HG02763 (cell line): ENCODE measurements at regions not wholly inside any gene's neighbourhood (a gene's known extent, or its start where the extent isn't known, plus 50 kb on each side); places are given as distances from the start of the nearest gene placed in this dataset.
"Not testable (repeated sequence)": the region's sequence is repeated elsewhere in the genome, so short reads cannot be mapped to it uniquely, and the experiment has no call there.

ENCODE experiments used
- ATAC-seq: cut with Tn5 transposase; IDR thresholded peaks from one replicate; pipeline ENCODE4 v1.9.1; 2021; ENCODE audit warnings: mild to moderate bottlenecking, moderate library complexity; ENCODE audit not compliant: unreplicated experiment

DNA sequence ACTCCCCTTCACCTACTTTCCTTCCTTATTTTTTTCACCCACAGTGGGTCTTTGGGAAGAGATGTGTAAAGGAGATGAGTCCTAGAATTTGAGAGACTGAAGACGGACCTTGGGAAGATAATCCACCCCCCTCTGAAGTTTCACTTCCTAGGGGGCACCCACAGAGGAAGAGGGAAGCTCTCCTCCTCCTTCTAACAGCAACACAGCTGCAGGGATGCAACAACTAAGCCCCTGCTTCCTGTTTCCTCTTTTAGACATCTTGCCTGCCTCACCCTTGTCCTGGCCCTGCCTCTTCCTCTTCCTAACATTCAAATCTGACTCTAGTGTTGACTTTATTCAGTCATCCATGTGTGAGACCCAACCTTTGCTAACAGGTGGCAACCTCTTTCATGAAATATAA is 424.6 kb downstream of the BUD13 start:
- no peak for ATAC-seq

DNA sequence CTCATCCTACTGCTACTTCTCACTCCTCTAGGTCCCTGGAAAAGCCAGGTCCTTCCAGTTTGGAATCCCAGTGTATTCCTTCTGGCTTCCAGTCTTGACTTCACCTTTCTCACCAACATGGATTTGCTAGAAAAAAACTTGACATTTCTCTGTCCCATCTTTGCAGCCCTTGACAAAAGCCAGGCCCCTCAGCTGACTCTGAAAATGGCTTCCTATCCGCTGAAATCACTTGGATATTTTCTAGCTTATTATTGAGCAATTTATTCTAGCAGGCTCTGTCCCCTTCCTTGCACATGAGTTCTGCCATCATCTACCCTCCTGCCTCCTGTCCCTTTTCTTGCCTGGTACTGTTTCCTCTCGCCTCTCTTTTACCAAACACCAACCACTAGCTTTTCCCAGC is 427.2 kb downstream of the BUD13 start:
- ATAC-seq: no peak

DNA sequence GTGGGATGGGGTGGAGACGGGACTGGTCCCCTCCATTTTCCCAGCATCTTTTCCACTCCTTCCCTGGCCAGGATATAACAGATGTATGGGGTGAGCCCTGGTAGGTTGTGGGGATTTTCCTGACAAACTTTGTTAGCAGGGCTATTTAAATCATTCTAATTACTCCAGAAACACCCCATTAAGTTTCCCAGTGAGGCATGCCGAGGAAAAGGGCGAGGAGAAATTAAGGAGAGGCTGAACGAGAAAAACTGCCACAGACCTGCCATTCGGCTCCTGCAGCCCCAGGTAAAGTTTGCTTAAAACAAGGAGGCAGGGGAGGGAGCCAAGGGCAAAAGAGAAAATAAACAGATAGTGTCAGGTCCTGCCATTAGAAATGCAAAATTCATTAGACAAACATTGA is 428.2 kb downstream of the BUD13 start:
- ATAC-seq: no peak

DNA sequence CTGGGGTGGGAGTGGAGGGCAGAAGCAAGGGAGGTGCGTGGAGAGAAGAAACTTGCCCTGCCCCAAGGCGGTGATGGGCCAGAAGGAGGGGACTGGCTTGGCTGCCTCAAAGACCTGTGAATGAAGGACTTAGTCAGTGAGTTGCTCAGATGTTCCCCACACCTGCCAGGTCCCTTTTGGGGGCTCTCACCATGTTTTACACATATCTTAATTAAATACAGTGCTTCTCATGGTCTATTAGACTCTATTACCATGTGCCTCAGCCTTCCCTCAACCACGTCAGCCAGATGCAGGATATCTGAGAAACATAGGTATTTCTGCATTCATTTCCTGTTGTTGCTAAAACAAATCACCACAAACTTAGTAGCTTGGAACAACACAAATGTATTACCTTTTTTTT is 429.5 kb downstream of the BUD13 start:
- no peak for ATAC-seq

DNA sequence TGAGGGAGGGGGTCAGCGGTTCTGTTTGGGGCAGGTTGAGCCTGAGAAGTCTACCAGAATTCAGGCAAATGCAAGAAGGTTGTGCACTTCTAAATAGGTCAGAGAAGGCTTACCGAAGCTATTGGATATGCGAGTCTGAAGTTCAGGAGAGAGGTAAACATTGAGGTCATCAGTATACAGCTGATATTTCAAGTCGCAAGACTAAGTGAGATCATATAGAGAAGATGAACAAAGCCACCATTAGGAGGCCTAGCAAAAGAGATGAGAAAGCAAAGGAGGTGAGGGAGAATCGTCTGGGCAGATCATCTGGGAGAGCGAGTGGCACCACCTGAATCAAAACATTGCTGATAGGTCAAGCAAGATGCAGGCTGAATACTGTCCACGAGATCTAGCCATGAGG is 430.6 kb downstream of the BUD13 start:
- ATAC-seq: no peak

DNA sequence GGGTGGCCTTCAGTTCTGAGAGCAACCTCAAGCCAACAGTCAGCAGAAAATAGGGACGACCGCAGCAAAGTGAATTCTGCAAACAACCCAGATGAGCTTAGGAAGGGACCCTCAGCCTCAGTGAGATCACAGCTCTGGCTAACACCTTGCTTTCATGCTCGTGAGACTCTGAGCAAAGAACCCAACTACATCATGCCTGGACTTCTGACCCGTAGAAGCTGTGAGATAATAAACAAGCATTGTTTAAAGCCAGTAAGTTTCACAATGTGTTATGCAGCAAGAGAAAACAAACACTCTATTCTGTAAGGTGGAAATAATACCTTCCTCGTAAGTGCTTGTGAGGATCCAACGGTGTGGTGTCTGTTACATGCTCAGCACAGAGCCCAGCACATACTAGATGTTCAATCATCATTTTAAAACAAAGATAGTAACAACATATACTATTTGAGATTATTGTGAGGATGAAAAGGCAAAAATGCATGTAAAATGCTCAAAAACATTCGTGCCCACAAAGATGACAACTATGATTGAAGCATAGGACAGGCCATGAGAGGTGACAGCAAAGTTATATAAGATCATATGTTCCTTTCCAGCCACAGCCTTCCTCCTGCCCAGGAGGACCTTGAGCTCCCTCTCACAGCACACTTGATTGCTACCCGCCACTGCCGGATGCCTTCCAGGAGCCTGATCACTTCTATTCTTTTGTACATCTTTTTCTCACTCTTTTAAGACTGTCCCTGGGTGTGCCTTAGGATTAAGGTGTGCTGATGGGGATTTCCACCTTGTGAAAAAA is 433.3 kb downstream of the BUD13 start:
- ATAC-seq: no peak

DNA sequence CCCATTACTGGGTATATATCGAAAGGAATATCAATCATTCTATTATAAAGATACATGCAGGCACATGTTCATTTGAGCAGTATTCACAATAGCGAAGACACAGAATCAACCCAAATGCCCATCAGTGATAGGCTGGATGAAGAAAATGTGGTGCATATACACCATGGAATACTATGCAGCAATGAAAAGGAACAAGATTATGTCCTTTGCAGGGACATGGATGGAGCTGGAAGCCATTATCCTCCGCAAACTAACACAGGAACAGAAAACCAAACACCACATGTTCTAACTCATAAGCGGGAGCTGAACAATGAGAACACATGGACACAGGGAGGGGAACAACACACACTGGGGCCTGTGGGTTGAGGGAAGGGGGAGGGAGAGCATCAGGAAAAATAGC is 434.3 kb downstream of the BUD13 start:
- not testable (repeated sequence) for ATAC-seq

DNA sequence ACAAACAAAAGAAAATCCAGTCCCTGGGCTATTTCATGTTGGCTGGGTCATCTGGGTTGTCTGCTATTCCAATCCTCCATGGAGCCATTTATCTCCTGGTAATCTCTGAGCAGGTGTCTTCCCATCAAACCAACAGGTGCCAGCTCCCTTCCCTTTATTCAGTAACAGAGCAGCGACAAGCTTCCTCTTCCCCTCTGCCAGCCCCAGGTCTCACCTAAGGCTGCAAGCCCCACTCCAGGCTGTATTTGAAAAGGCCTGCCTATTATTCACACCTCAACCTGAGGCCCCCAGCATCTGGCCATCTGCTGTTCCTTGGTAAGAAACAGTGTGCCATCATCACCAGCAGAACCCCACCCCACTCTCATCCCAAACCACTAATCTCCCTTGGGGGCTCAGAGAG is 436.2 kb downstream of the BUD13 start:
- ATAC-seq: no peak

DNA sequence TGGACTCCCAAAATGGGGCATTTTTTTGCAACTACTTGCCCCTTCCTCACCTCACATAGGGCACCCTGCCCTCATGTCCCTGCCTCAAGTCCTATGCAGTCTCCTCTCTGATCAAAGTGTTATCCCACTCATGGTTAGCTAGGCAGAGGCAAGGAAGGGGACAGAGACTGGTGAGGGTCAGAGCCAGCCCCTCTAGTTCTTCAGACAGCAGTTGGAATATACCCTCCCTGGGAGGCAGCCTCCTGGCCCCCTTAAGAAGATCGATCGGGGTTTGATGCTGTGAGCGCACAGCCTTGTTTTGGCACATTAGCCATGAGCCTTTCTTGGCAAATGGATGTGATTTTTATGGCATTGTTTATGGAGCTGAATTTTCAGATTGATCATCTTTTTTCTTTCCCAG is 436.9 kb downstream of the BUD13 start:
- no peak for ATAC-seq

DNA sequence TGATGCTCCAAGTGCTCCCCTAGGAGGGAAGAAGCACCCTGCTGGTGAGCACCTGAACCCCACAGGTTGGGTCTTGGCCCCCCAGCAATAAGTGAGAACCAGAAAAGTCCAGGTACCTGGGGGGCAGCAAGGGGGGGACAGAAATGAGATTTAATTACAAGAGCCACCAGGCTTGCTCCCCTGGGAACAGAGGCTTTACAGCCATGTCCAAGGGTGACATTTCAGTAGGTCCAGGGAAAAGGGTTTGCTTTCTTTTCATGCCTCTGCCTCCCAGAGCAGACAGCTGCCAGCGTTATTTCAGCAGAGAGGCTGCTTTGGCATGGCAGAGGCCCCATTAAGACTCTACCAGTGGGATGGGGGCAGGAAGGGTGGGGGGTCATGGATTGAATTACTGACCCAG is 437.7 kb downstream of the BUD13 start:
- ATAC-seq: no peak

DNA sequence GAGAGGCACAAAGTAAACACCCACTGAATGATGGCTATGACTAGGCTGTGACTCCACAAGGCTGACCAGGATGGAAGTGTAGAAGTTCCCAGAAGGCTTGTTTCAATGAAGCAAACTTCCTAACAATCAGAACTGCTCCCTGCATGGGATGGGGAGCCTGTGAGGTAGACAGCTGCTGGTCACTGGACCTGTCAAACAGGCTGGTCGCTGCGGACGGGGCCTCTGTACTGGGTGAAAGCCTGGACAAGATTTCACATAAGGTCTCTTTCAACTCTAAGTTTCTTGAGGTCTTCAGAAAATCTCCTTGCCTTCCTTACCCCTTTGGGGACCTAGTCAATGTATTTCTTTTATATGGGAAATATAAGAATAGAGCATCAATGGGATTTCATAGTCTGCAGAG is 438.2 kb downstream of the BUD13 start:
- no peak for ATAC-seq

DNA sequence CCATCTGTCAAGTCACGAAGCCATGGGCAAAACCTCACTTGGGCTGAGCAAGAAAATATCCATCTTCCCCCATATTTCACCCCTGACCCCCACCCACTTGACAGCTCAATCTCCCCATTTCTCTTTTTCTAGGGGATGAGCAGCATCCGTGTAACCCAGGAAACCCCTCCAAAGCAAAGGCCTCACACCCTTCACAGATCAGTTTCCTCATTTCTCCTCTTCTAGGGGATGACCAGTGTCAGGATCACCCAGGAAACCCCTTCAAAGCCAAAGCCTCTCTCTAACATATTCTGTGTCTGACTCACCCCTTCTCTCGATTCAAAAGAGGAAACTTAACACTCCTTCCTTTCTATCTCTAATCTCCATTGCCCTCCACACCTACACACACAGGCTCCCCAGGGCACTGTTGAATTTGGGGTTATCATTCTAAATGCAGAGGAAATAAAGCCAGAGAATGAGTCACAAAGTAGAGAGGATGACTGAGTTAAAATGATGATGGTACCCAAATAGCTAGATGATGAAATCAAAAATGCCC is 439.7 kb downstream of the BUD13 start:
- ATAC-seq: no peak

DNA sequence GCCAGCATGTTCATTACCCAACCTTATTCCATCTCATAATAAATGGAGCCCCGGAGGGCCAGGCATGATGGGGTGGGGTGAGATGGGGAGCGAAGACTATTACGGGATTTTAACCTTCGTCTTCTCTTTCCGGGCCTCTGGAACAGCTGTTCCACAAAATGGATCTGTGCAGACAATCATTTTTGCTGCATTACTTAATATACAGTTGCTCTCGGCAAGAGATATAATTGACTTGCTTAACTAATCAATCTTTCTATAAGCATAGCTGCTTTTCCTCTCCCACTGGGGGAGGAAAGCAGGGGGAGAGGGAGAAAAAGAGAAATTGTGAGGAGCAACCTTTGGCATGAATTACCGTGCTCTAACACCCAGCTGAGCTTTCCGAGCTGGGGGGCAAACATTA is 440.4 kb downstream of the BUD13 start:
- ATAC-seq: no peak

DNA sequence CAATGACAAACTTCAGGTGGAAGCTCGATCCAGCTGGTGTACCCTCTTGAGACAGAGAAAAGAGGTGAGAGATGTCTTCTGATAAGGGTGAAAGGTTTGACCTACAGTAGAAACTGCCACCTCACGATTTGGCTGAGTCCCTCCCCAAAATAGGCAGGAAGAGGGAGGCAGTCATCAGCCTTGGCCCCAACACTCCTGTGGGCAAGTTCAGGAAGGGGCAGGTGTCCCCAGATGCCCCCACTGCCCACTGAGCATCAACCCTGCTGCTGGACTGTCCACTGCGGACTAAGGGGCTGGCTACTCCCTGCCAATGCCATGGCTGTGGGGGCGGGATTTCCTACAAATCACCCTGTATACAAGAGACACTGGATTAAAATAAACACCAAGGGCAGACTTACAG is 441.4 kb downstream of the BUD13 start:
- ATAC-seq: no peak

DNA sequence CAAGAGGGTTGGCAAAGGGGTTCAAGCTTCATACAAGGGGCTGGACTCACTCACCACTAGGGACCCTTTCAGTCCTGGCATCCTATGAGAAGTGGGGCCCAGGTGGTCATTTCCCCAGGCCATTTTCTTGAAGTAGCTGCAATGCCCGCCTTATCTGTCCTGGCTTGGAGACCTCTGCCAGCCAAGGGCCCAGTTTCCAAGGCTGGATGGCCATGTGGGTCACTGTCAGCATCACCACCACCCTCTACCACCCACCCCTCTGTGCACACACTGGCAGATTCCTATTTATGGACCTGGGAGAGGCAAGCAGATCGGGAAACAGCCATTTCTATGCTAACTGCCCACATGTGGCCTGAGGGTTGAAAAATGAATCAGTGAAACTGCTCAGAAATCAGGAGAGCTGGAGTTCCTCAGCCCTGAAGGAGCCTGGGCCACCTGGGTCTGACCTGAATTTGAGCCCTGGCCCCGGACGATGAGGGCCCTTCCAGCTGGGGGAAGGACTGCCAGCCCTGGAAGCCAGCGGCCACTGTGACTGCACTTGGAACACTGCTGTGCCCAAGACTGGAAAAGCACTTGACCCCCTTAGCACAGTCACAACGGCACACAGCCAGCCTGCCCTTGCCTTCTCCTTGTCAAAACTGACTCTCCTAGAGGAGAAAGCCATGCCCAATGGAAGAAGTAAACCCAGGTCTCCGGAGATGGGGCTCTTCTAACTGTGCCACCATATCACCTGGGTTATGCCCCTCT is 442.2 kb downstream of the BUD13 start:
- no peak for ATAC-seq

DNA sequence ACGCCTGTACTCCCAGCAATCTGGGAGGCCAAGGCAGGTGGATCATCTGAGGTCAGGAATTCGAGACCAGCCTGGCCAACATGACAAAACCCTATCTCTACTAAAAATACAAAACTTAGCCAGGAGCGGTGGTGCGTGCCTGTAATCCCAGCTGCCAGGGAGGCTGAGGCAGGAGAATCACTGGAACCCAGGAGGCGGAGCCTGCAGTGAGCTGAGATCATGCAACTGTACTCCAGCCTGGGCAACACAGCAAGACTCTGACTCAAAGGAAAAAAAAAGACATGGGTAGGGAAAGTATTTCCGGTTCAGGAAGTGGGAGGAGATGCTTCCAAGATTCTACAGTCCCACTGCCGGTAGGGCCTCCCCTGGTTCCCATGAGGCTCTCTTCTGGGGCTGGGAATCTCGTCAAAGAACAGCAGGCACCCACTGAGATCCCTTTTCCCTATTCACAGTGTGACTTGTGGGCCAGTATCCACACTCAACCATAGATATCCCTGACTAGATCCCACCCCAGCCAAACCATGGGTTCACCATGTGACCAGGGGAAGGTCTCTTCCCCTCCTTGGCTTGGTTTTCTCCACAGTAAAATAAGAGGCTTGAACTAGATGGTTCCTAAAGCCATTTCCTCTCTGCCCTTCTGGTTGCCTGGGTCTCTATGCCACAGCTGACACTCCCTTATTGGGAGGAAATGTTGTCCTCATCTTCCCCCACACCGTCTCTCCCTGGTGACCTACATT is 443.3 kb downstream of the BUD13 start:
- ATAC-seq: no peak

DNA sequence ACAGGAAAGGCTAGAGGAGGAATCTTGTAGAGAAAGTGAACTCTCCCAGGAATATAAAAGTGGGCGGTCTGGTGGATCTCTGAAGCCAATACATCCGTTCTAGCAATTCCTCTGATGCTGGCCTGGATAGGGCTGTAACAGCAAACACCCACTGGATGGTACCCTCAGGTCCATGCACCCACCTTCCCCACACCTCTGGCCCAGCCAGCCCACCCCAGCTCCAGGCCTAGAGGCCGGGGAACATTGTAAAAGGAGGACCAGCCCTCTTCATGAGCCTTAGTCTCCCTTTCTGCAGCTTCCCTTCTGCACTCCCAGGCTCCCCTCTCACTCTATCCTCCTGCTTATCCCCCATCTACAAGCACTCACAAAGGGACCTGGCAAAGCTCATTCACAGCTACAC is 443.9 kb downstream of the BUD13 start:
- ATAC-seq: no peak

DNA sequence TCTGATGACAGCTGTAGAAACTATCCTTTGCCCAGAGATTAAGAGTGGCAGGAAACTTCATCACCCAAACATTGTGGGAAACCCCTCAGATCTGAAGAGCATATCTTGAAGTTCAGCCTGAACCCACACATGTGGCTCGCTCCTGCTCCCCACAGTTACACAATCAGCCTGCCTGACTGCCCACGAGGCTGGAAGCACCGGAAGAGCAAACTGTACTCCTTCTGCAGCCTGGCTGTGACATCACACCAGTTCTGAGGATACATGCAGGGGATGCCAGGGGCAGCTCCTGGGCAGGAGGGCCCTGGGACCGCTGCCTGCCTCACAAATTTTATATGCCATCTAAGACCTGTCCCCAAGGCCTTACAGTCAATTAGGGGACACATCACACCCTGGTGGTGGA is 444.4 kb downstream of the BUD13 start:
- no peak for ATAC-seq

DNA sequence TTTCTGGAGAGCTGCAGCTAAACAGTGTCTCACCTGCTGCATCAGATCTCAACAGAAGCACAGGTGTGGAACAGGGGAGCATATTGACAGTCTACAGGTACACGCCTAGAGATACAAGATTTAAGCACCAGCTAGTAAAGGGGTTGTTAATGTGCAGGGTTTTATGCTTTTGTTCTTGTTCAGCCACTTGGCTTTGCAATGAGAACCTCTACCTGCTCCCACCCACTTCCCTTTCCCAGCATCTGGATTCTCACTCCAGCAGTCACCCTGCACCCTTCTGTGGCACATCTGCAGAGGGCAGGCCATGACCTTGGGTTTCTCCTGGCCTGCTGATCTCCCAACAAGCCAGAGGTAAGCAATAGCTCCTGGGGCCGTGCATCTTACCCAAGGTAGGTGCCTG is 446.6 kb downstream of the BUD13 start:
- no peak for ATAC-seq

DNA sequence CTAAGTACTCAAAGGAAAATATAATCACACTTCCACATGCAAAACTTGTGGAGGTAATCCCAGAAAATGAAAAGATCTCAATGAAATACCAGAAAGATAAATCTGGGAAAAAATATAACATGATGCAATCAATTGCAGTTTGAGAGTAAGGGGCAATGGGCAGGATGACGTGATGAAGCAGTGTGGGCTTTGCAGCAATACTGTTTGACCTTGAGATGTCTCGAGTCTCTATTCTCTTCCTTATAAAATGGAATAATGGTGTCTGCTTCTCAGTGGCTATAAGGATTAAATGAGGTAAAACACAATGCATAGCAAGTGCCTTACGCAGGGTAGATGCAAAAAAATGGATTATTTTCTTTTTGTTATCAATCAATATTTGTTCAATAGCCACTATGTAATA is 447.5 kb downstream of the BUD13 start:
- ATAC-seq: no peak

DNA sequence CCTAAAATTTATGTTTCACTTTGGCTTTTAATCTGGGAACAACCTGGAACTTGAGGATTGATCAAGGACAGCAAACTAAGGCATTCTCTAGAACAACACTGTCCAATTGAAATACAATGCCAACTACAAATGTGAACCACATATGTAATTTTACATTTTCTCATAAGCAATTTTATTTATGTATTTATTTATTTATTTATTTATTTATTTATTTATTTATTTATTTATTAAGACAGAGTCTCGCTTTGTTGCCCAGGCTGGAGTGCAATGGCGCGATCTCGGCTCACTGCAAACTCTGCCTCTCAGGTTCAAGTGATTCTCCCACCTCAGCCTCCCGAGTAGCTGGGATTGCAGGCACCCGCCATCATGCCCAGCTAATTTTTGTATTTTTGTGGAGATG is 448.7 kb downstream of the BUD13 start:
- not testable (repeated sequence) for ATAC-seq

DNA sequence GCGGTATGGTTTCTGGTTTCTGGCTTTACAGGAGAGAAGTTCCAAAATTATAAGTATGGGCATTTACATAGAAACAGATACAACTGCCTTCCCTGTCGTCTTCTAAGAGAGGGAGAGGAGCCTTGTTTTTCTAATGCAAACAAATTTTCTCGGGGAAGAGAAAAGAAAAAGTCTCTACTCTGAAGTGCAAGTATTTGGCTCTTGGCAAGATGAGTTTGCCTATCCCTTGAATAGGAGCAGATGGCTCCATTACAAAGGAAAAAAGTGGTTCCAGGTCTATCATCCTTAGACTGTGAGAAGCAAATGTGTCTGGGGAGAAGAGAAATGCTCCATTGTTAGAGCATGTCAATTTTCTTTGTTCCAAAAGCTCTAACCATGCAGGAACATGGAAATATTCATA is 455.6 kb downstream of the BUD13 start:
- ATAC-seq: no peak
